ENCODE measurements at regions not wholly inside any gene's neighbourhood (a gene's known extent, or its start where the extent isn't known, plus 50 kb on each side); places are given as distances from the start of the nearest gene placed in this dataset.
"Not testable (repeated sequence)": the region's sequence is repeated elsewhere in the genome, so short reads cannot be mapped to it uniquely, and the experiment has no call there.

DNA sequence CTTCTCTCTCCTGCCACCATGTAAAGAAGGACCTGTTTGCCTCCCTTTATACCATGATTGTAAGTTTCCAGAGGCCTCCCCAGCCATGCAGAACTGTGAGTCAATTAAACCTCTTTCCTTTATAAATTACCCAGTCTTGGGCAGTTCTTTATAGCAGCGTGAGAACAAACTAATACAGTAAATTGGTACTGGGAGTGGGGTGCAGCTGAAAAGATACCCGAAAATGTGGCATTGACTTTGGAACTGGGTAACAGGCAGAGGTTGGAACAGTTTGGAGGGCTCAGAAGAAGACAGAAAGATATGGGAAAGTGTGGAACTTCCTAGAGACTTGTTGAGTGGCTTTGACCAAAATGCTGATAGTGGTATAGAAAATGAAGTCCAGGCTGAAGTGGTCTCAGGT is 54.1 kb upstream of the ADAMTS2 start:
- TF ChIP-seq POLR2A, POLR2AphosphoS5 (IDR thresholded peaks at IDR 0.05): not testable (repeated sequence)
- TF ChIP-seq, protein P1, sequence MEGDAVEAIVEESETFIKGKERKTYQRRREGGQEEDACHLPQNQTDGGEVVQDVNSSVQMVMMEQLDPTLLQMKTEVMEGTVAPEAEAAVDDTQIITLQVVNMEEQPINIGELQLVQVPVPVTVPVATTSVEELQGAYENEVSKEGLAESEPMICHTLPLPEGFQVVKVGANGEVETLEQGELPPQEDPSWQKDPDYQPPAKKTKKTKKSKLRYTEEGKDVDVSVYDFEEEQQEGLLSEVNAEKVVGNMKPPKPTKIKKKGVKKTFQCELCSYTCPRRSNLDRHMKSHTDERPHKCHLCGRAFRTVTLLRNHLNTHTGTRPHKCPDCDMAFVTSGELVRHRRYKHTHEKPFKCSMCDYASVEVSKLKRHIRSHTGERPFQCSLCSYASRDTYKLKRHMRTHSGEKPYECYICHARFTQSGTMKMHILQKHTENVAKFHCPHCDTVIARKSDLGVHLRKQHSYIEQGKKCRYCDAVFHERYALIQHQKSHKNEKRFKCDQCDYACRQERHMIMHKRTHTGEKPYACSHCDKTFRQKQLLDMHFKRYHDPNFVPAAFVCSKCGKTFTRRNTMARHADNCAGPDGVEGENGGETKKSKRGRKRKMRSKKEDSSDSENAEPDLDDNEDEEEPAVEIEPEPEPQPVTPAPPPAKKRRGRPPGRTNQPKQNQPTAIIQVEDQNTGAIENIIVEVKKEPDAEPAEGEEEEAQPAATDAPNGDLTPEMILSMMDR (IDR thresholded peaks at IDR 0.05) = not testable (repeated sequence)

Data from prostate gland (tissue), 2 donors.